AG10803 (cell line): ENCODE measurements at regions not wholly inside any gene's neighbourhood (a gene's known extent, or its start where the extent isn't known, plus 50 kb on each side); places are given as distances from the start of the nearest gene placed in this dataset.

ENCODE experiments used
- DNase-seq: peaks from one replicate; pipeline ENCODE4 v3.0.0; 2010; ENCODE audit warnings: low read depth
- H3K4me3 ChIP-seq: 2 replicates; pipeline ENCODE4 v1.5.1; 2011; ENCODE audit warnings: mild to moderate bottlenecking, low read length, control low read depth
- TF ChIP-seq, protein P1 (sequence below): conservative IDR thresholded peaks from 2 replicates; pipeline ENCODE4 v1.5.1; 2011; ENCODE audit warnings: mild to moderate bottlenecking, low read length, control low read depth, inconsistent platforms

DNA sequence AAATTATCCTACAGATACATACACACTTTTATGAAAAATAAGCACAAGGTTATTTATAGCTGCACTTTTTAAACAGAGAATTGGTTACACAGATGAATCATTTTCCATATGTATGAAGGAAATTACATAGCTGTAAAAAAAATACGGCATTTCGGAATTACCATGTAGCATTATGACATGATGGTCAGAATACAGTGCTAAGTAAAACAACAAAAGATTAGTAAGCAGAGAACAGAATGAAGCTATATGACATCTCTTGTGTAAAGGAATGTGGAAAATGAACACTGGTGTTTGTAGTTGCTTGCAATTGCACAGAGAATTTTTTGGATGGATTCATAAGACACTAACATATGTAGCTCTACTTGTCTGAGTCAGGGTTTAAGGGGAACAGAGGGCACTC lies 1222.0 kb upstream of the PRKX start:
- no peak for DNase-seq
- H3K4me3 ChIP-seq = no peak overlapping the region
- TF ChIP-seq, protein P1, sequence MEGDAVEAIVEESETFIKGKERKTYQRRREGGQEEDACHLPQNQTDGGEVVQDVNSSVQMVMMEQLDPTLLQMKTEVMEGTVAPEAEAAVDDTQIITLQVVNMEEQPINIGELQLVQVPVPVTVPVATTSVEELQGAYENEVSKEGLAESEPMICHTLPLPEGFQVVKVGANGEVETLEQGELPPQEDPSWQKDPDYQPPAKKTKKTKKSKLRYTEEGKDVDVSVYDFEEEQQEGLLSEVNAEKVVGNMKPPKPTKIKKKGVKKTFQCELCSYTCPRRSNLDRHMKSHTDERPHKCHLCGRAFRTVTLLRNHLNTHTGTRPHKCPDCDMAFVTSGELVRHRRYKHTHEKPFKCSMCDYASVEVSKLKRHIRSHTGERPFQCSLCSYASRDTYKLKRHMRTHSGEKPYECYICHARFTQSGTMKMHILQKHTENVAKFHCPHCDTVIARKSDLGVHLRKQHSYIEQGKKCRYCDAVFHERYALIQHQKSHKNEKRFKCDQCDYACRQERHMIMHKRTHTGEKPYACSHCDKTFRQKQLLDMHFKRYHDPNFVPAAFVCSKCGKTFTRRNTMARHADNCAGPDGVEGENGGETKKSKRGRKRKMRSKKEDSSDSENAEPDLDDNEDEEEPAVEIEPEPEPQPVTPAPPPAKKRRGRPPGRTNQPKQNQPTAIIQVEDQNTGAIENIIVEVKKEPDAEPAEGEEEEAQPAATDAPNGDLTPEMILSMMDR = no peak

DNA sequence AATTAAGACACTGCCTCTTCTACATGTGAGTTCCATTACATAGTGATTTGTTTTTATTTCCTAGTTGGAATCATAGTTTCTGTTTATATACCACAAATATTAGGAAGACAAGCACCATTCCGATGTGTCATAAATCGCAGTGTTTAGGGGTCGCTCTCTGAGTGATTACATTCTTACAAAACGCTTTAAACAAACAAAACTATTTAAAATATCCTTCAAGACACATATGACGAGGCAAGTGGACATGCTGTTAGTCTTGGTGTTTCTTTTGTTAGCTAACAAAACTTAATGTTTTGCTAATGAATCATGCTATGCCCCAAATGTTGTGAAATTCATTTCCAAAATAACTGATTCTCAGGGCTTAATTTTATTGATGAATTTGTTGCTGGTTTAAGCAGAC lies 1219.3 kb upstream of the PRKX start:
- DNase-seq = no peak
- H3K4me3 ChIP-seq = no peak overlapping the region
- TF ChIP-seq, protein P1 = no peak

DNA sequence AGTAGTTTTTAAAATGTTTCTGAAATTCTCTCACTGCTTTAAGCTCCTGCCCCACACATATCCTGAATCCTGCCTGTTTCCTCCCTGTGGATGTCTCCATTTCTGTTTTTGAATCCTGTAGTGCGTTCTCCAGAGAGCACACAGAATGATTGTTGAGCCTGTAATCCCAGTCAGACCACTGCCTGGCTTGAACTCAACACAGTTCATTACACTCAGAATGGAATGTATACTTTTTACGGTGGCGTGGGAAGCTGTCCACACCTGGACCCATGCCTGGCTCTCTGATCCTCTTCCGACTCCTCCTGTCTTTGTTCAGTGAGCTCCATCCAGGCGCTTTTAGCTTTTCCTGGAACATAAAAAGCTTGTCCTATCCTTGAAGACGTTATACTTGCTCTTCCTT lies 1217.0 kb upstream of the PRKX start:
- no peak for DNase-seq
- TF ChIP-seq, protein P1 = no peak
- H3K4me3 ChIP-seq = no peak overlapping the region

DNA sequence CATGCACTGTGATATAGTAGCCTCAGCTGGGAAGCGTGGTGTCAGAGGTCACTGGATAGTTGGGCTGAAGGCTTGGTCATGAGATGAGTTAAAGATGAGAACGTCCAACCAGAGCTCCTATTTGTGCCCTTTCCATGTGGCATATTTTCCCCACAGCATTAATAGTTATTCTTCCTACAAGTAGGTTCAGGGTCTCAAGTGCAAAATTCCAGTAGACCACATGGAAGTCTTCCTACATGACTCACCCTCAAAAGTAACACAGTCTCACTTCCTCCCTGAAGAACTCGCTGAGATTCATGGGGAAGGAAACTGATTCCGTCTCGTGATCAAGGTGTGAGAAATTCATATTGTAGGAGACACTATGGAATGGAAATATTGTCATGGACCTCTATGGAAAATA lies 1212.5 kb upstream of the PRKX start:
- no peak for DNase-seq
- TF ChIP-seq, protein P1 = no peak
- no peak overlapping the region for H3K4me3 ChIP-seq

DNA sequence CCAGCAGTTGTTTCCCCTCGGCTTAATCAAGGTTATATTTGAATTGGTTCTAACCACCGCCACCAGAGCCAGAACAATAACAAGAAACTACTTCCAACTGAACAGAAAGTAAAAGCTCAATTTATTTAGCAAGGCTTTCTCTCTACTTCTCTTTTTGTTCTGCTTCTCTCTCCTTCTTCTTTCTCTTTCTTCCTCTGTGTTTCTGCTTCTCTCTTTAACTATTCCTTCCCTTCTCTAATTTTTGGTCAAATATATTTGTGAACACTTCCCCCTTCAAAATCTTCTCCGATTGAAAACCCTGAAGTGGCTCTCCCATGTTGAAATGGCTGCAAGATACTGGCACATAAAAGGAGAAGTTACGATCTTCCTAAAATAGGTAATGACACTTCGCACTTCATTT lies 1195.9 kb upstream of the PRKX start:
- no peak overlapping the region for H3K4me3 ChIP-seq
- DNase-seq = no peak
- TF ChIP-seq, protein P1 = no peak

DNA sequence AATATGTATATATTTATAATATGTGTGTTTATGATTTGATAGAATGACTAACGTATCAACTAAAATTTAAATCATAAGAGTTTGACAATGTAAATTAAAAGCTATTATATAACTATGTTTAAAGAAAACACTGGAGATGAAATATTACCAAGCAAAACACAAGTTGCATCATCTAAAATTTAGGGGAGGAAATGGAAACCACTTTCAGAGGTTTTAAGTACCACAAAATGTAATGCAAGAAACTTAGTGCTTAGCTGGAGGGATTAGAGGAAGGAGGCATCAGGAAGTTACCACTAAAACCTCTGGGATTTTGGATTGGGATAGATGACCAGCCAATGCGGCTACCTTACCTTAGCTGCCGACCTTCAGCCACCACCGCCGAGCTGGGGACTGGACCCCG lies 1192.1 kb upstream of the PRKX start:
- no peak for DNase-seq
- TF ChIP-seq, protein P1 = no peak
- H3K4me3 ChIP-seq = no peak overlapping the region

DNA sequence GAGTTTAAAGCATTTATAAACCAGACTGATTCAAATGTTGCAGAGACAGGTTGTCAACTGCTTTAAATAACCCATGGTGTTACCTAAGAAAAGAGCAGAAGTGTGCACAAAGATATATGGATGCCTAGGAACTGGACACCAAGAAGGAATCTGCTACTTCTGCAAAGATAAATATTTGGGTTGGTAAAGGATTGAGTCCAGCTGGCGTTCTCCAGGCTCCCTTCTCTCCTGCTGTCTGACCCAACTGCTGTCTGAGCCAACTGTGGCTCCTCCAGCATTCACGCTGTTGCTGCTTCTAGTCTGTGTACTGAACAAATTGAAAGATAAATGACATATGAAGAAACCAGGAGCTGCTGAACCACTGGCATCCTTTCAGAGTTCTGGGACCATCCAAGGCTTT lies 1167.8 kb upstream of the PRKX start:
- TF ChIP-seq, protein P1 = no peak
- H3K4me3 ChIP-seq = no peak overlapping the region
- DNase-seq = no peak
